Limb (tissue), 2 donors: ENCODE measurements at regions not wholly inside any gene's neighbourhood (a gene's known extent, or its start where the extent isn't known, plus 50 kb on each side); places are given as distances from the start of the nearest gene placed in this dataset.
A peak's percentile ranks its signal among the peaks of the same experiment; 100 is the strongest.
"Not testable (repeated sequence)": the region's sequence is repeated elsewhere in the genome, so short reads cannot be mapped to it uniquely, and the experiment has no call there.

Experiments used
- DNase-seq, 2 donors: peaks; one replicate each; pipeline ENCODE4 v3.0.0-alpha.2; 2016; ENCODE audit errors: extremely low spot score in 2 of 2

DNA sequence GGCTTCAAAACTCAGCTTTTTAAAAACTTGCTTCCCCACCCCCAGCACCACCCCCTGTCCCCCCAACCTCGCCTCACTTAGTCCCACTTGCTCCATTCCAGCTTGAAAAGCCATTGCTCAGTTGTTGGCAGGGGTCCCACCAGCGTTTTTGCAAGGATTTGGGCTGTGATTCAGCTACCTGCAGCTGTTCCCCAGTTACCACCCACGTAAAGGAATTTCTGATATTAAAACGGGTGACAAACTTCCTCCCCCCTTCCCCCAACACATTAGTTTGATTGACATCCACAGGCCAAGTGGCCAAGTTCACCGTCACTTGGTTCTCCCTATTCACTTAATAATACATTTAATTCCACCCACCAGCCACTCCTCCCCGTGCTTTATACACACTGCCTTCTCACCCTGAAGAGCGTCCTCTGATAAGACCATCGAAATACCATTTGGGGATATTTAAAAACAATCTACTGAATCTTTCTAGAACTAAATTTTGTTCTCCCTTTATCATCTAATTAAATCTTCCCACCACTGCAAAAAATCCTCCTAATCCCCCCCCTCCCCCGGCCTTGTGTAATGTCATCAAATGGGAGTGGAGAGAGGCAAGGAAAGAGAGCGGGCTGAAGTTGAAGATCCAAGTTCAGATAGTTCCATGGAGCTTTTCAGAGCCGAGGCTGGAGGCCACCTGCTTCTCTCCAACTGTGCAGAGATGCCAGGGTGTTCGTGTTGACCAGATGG is 55.1 kb downstream of the SOX9 start:
- peak; percentile 68 to 80 for DNase-seq

GRCh38 chr17:72176516-72176851 is 55.7 kb downstream of the SOX9 start:
- DNase-seq = no peak

- DNase-seq = no peak
Measured at GRCh38 chr17:72176951-72177660, 56.3 kb downstream of the SOX9 start.

GRCh38 chr17:72177738-72178137 is 56.9 kb downstream of the SOX9 start:
- DNase-seq = no peak

DNA sequence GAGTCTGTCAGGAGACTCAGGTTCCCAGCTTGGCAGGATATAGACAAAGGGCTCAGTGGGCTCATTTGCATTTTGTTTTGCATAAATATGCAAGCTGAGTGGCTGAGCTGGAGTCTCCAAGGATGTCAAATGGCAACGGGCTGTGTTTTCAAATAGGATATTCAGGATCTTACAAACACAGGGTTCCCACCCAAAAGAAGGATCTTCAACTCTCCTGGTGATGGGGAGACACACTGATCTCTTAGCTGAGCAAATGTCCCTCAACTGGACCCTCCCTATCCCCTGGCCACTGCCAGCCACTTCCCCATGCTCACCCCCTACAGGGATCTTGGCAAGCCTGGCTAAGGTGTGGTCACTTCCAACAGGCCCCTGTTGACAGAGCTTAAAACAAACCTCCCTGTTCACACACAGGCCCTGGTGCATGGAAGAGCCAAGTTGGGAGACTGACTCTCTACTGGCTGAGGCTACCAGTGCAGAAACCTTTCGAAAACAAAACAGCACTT is 61.6 kb downstream of the SOX9 start:
- no peak for DNase-seq

GRCh38 chr17:72183194-72183685 is 62.4 kb downstream of the SOX9 start:
- no peak for DNase-seq

DNA sequence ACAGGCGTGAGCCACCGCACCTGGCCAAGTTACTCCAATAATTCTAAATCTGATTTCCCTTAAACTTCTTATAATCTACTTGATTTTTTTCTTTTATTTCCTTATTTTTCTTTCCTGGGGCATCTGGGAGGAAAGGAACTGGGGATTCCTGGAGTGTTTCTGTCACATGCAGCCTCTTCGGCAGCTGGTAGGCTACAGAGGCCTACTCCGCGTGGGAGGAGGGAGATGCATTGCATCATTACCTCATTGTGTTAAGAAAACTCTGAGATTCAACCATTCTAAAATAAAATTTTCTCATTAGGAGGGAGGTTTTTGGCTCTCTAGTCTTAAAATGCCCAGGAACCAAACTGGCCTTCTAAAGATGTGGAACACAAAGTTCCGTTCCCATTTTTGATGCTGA is 64.0 kb downstream of the SOX9 start:
- no peak for DNase-seq

DNA sequence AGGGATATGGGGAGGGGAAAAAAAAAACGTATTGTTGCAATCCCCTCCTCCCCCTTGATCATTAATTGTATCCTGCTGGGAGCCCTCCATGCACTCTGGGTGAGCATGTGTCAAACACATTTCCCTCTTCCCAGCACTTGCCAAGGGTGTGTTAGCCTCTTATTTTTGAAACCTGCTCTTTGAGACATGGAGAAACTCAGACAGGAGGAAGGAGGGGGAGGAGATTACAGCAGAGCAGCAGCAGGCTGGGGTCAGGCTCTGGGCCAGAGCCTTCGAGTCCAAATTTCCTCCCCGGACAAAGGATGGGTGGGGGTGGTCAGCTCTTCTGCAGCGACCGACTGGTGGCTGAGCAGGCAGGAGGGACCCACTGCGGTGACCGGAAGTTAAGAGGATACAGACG is 64.7 kb downstream of the SOX9 start:
- peak in 1 of 2 donors; percentile 63 for DNase-seq

DNA sequence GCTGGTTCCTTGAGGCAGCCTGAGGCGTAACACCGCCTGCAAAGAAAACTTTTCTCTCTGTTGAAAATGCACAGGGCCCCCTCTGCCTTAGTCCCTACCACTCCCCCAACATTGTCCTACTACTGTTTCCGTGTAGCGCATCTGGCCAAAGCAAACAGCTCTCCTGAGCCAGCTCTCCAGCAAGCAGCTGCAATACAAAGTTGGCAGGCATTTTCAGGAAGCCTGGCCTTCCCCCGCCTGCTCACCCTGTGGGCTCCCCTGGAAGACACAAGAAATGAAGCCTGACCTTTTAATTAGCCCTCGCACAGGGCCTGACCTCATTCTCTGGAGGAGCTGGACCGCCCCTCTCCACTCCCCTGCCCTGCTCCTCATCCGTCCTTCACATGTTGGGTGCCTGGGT is 66.7 kb downstream of the SOX9 start:
- peak; percentile 65 to 85 for DNase-seq

- DNase-seq = no peak
Measured at GRCh38 chr17:72188801-72189200, 68.0 kb downstream of the SOX9 start.

- no peak for DNase-seq
Measured at GRCh38 chr17:72189768-72190593, 69.2 kb downstream of the SOX9 start.

- DNase-seq = no peak
Measured at GRCh38 chr17:72191356-72191755, 70.5 kb downstream of the SOX9 start.

- DNase-seq = no peak
Measured at GRCh38 chr17:72191921-72192799, 71.3 kb downstream of the SOX9 start.

- DNase-seq = no peak
Measured at GRCh38 chr17:72192800-72193192, 72.0 kb downstream of the SOX9 start.

DNA sequence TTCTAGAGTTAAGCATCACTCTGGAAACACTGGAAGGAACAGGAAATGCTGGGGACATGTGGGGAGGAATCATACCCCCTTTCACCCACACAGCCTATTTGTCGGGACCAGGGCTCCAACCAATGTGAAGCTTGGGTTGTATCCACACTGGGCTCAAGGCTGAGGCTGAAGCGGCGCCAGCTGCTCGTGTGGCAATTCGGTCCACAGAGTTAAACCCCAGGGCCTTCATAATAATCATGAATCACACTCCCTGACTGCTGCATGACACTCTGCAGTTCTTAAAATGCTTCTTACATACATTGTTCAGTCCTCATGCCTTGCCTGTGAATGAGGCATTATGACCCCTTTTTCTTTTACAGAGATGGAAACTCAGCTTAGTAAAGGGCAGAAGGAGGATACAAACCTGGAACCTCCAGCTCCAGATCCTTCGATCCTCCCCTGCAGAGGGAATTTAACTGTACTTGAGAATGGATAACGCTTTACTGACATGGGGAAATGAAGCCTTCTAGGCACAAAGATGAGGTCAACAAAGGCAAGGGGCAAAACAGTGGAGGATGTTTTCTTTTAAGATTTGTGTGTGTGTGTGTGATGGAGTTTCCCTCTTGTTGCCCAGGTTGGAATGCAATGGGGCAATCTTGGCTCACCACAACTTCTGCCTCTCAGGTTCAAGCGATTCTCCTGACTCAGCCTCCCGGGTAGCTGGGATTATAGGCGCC is 72.7 kb downstream of the SOX9 start:
- no peak for DNase-seq

GRCh38 chr17:72194107-72194440 is 73.3 kb downstream of the SOX9 start:
- DNase-seq = not testable (repeated sequence)

GRCh38 chr17:72199256-72199655 is 78.4 kb downstream of the SOX9 start:
- no peak for DNase-seq

DNA sequence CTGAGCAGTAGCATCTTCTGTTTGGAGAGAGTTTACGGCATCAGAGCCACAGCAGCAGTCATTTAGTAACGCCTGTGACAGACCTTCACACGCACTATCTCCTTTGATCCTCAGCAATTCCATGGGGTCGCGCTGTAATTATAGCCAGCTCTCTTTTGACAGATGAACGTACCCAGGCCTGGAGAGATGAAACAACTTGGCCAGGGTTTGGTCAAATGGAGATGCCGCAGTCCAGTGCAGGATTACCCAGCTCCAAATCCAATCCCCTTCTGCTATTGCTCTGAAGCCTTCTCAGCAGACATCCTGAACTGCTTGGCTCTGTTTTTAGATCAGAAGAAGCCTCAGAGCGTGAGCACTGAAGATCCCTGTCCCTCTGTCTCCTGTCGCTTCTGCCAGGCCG is 83.9 kb downstream of the SOX9 start:
- DNase-seq = no peak

DNA sequence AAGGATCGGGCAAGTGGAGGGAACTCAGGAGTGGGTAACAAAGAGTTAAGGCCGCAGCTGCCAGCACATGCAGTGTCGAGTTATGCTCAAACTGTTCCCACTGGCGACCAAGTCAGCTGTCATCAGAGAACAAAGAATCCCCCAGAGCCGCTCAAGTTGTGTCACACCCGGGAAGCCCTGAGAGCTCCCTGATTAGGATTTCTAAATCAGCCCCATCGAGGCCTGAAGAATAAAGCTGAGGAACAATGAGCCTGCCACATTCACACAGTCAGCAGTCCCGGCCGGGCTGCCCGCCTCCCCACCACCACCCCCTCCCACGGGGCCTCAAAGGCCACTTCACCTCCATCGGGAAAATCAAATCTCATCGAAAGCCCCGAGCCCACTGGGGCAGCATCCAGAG is 84.5 kb downstream of the SOX9 start:
- peak; percentile 40 to 57 for DNase-seq

GRCh38 chr17:72205822-72206221 is 85.0 kb downstream of the SOX9 start:
- DNase-seq = no peak

GRCh38 chr17:72206376-72206775 is 85.6 kb downstream of the SOX9 start:
- no peak for DNase-seq
